ENCODE measurements at regions not wholly inside any gene's neighbourhood (a gene's known extent, or its start where the extent isn't known, plus 50 kb on each side); places are given as distances from the start of the nearest gene placed in this dataset.

DNA sequence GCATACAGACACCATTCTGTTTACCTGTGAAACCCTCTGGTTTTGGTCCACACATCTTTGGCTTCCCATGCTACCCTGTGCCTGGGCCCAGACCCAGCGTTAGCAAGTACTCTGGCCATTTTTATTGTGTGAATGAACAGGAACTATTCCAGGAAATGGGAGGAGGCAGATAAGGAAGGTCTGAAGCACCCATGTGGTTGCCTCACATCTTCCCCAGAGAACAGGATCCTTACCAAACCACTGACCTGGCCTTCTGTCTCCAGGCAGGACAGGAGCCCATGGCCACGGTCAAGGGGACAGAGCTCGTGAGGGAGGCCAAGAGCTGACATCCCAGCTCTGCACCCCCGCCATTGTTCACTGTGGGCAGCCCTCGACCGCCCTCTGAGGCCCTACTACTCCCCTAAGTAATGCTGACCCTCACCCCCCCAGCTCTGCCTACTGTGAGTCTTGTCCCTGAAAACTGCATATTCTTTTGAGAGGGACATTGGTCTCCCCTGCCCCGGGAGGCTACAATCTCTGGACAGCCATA, 97.7 kb upstream of the TP53I11 start:
- Mint-ChIP-seq H3K4me3 (no peak overlapping the region), H3K4me1 (no peaks in the 10 kb centered on the region)
- no peak for ATAC-seq (replicated peaks)

DNA sequence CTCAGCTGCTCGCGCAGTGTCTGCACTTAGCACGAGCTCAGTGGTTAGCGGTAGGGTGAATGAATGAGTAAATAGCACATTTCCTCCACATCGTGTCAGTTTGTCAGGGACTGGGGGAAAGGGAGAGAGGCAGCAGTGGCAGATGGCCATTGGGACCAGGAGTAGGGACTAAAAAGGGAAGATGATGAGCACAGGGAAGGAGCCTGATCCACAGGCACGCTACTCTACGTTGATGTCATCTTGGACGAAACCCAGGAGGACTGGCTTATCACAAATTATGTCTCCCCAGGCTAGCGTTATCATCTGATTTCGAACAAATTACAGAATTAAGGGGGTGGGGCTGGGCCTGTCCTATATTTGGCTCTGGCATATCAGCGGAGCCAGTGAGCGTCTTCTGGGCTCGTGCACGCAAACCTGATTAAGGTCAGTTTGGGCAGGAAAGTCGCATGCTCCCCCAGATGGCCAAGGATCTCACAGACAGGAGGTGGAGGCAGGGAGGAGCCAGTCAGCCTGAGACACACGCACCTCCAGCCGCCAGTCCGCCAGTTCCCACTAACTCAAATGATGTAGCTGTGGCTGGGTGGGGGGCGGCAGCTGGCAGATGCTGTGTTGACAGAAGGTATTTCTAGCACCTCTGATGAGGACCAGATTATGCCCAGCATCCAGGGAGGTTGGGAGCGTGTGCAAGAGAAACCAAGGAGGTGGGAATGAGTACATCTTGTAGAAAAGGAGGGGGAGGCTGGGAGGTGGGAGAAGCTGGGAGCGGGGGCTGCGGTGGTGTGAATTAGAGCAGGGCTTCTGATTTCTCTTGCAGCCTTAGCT, 97.4 kb upstream of the PRDM11 start:
- Mint-ChIP-seq H3K9me3 (no peaks in the 10 kb centered on the region), H3K4me1 (no peaks in the 10 kb centered on the region), H3K4me3 (no peak overlapping the region), H3K36me3 (ENCODE audit: low read depth) (no peaks in the 10 kb centered on the region), H3K27me3 (peaks cover 3% of the 10 kb centered on the region), H3K27ac (no peak overlapping the region)
- no peak for ATAC-seq (replicated peaks)

More for the DNA sequence above, 97.7 kb upstream of the TP53I11 start:
- H3K27me3 Mint-ChIP-seq, result no peaks in the 10 kb centered on the region
- H3K27ac Mint-ChIP-seq, result no peak overlapping the region
- H3K9me3 Mint-ChIP-seq, result no peaks in the 10 kb centered on the region
- no peaks in the 10 kb centered on the region for H3K36me3 Mint-ChIP-seq (ENCODE audit: low read depth)

DNA sequence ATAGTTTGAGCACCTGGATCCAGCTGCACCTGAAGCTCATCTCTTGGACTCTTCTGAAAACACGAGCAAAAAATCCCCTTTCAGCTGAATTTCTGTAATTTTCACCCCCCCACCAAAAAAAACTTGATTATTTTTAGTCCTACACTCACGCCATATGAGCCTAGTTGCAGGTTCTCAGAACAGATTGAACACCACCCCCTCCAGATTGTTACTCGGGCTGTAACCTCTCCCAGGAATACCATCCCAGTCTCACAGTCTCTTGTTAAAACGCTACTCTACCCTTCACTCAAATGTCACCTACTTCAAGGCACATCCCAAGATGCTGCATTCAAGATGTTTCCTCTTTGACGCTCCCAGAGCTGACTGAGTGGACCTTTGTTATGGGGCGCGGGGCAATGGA, 96.3 kb upstream of the PRDM11 start:
- H3K27ac Mint-ChIP-seq, result no peak overlapping the region
- no peak overlapping the region for H3K4me3 Mint-ChIP-seq
- H3K9me3 Mint-ChIP-seq, result no peaks in the 10 kb centered on the region
- no peaks in the 10 kb centered on the region for H3K4me1 Mint-ChIP-seq
- H3K36me3 Mint-ChIP-seq (ENCODE audit: low read depth), result no peaks in the 10 kb centered on the region
- H3K27me3 Mint-ChIP-seq, result peaks cover 7% of the 10 kb centered on the region
- no peak for ATAC-seq (replicated peaks)

DNA sequence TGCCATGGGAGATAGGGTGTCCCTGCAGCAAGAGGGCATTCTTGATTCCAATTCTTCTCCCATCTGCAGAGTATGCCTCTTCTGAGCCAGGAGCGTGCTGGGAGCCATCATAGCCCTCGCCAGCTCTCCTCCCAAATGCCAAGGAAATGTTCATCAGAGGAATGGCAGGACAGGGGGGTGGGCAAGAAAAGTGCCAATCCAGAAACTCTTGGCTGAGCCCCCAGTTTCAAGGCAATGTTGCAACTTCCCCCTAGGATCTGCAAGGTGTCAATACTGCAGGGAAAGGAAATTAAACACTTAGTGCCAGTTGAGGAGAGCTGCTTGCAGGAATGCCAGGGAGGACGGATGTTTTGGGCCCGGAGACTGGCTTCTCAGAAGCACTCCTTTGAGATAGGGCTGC, 94.8 kb upstream of the PRDM11 start:
- H3K4me3 Mint-ChIP-seq, result no peak overlapping the region
- no peak for ATAC-seq (replicated peaks)
- no peaks in the 10 kb centered on the region for H3K4me1 Mint-ChIP-seq
- no peaks in the 10 kb centered on the region for H3K9me3 Mint-ChIP-seq
- H3K36me3 Mint-ChIP-seq (ENCODE audit: low read depth), result no peaks in the 10 kb centered on the region
- no peak overlapping the region for H3K27ac Mint-ChIP-seq
- H3K27me3 Mint-ChIP-seq, result peaks cover 9% of the 10 kb centered on the region

DNA sequence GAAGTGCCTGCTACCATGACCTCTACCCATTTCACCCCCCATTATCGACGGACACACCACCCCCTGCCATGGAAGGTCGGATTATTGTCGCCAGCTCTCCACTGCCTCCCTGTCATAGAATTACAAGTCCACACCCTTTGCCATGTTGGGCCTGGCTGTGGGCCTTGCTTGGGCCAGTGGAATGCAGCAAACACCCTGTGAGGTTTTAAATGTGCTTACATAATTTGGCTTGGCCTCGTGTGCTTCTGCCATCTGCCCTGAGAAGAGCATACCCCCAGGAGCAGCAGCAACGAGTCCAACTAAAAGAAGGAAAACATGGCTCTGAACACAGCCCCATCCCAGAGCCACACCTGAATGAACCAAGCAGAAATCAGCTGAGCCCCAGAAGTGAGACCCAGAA, 94.1 kb upstream of the PRDM11 start:
- Mint-ChIP-seq H3K4me3 (no peak overlapping the region), H3K27ac (no peak overlapping the region), H3K27me3 (peaks cover 9% of the 10 kb centered on the region), H3K4me1 (no peaks in the 10 kb centered on the region), H3K36me3 (ENCODE audit: low read depth) (no peaks in the 10 kb centered on the region), H3K9me3 (no peaks in the 10 kb centered on the region)
- ATAC-seq (replicated peaks), result no peak

DNA sequence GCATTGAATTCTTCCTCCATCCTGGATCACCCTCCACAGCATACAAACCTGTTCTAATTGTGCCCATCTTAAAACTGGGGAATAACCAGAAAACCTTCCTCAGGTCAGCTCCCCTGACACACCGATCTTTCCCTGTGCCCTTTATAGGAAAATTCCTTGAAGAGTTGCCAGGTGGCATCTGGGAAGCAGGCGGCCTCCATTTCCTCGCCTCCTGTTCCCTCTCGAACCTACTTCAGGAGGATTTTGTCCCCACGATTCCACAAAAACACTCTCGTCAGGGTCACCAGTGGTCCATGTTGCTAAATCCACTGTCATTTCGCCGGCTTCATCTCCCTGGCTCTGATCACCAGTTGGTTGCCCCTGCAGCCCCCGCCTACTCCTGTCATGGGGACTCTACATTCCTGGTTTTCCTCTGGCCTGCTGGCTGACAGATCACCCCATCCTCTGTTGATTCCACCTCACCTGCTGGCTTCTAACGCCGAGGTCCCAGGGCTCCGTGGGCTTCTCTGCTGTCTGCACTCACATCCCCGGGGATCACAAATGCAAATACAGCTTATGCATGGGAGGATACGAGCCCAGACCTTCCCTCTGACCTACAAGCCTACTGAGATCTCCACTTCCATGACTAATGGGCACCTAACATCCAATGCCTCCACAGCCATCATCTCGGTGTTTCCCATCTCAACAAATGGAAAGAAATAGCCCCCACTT, 92.5 kb upstream of the PRDM11 start:
- Mint-ChIP-seq H3K27me3 (peaks cover 9% of the 10 kb centered on the region), H3K36me3 (ENCODE audit: low read depth) (no peaks in the 10 kb centered on the region), H3K4me1 (no peaks in the 10 kb centered on the region), H3K4me3 (no peak overlapping the region), H3K27ac (no peak overlapping the region), H3K9me3 (no peaks in the 10 kb centered on the region)
- no peak for ATAC-seq (replicated peaks)

DNA sequence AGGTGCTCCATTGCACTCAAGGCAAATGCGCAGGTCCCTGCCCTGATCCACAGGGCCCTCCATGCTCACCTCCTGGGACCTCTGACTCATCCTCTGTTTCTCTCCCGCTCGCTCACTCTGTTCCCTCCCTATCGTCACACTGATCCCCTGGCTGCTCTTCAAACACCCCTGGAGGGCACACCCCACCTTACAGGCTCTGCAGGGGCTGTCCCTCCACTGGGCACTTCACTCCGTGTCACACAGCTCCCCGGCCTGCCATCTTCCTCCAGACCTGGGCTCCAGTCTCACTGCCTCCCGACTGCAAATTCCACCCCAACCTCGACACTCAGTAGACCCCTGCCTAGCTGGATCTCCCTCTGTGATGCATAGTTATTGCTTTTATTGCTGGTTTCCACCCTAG, 91.5 kb upstream of the PRDM11 start:
- Mint-ChIP-seq H3K27ac (no peak overlapping the region), H3K9me3 (no peaks in the 10 kb centered on the region), H3K4me3 (no peak overlapping the region), H3K4me1 (no peaks in the 10 kb centered on the region), H3K27me3 (peaks cover 9% of the 10 kb centered on the region), H3K36me3 (ENCODE audit: low read depth) (no peaks in the 10 kb centered on the region)
- no peak for ATAC-seq (replicated peaks)

DNA sequence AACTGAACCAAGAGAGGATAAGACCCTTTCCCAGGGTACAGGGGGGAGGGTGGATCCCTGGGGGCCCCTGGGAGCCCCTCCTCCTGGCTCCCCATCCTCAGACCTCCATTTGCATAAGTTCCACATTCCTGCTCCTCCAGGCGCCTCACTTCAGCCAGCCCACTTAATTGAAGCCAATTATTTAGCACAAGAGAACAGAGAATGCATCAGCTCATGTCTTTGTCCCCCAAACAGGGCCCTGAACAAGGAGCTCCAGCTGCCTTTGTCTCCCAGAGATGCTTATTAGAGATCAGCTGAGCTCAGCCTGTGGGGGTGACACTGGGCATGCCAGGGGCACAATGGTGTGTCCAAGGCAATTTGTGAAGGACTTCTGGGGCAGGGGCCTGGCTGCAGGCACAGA, 89.9 kb upstream of the PRDM11 start:
- no peak for ATAC-seq (replicated peaks)
- Mint-ChIP-seq H3K4me3 (no peak overlapping the region), H3K9me3 (no peaks in the 10 kb centered on the region), H3K4me1 (no peaks in the 10 kb centered on the region), H3K36me3 (ENCODE audit: low read depth) (no peaks in the 10 kb centered on the region), H3K27ac (no peak overlapping the region), H3K27me3 (peaks cover 9% of the 10 kb centered on the region)

DNA sequence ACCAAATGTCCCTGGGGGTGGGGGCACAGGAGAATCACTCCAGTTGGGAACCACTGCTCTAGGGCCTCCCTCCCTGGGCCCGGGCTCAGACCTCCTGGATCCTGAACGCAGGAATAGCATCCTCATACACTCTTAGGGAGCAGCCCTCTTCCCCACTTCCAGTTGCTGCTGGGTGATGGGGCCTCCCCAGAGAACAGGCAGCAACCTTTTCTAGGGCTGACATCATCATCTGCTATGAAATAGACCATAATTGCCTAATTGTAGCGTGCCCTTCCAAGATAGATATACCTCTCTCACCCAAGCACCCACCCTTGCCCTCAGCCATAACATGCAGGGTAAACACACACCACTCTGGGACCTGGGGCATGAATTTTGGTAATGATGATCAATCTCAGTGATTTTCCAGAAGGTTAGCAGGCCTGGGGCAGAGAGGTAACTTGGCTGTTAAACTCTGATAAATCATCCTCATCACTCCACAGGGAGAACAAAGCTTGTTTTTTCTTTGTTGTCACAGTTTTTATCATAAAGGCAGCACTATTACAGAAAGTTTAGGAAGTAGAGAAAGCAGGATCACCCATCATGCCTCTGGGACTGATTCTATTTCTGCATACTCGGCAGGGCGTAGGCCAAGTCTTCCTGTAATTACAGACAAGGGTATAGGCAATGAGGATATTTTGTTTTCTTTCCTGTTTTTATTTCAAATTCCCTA, 88.3 kb upstream of the PRDM11 start:
- H3K4me1 Mint-ChIP-seq, result no peaks in the 10 kb centered on the region
- no peaks in the 10 kb centered on the region for H3K9me3 Mint-ChIP-seq
- H3K36me3 Mint-ChIP-seq (ENCODE audit: low read depth), result no peaks in the 10 kb centered on the region
- ATAC-seq (replicated peaks), result no peak
- H3K27me3 Mint-ChIP-seq, result peaks cover 9% of the 10 kb centered on the region
- no peak overlapping the region for H3K27ac Mint-ChIP-seq
- H3K4me3 Mint-ChIP-seq, result no peak overlapping the region

DNA sequence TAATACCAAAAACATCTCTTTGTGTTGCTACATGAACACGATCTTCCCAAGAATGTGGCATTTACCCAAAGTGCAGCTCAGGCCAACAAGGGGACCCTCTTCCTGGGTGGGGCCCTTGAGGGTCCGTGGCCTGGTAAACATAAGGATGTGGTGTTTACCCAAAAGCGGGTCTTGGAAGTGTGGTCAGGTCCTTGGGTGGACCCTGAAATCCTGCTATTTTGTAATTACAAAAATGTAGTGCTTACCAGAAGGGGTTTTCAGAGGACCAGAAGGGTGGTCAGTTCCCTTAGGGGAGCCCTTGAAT, 87.8 kb upstream of the PRDM11 start:
- no peaks in the 10 kb centered on the region for H3K4me1 Mint-ChIP-seq
- H3K9me3 Mint-ChIP-seq, result no peaks in the 10 kb centered on the region
- no peak overlapping the region for H3K27ac Mint-ChIP-seq
- peaks cover 8% of the 10 kb centered on the region for H3K27me3 Mint-ChIP-seq
- H3K36me3 Mint-ChIP-seq (ENCODE audit: low read depth), result no peaks in the 10 kb centered on the region
- ATAC-seq (replicated peaks), result no peak
- H3K4me3 Mint-ChIP-seq, result no peak overlapping the region

DNA sequence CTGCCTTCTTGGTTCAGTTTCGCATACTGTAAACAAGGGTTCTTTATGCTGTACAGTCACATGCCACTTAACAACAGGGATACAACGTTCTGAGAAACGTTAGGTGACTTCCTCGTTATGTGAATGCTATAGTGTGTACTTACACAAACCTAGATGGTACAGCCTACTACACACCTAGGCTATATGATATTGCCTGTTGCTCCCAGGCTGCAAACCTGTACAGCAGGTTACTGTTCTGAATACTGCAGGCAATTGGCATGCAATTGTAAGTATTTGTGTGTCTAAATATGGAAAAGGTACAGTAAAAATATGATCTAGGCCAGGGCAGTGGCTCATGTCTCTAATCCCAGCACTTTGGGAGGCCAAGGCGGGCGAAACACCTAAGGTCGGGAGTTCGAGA, 85.7 kb upstream of the PRDM11 start:
- Mint-ChIP-seq H3K27me3 (no peaks in the 10 kb centered on the region), H3K4me1 (no peaks in the 10 kb centered on the region), H3K9me3 (no peaks in the 10 kb centered on the region), H3K27ac (no peak overlapping the region), H3K4me3 (no peak overlapping the region), H3K36me3 (ENCODE audit: low read depth) (no peaks in the 10 kb centered on the region)
- ATAC-seq (replicated peaks), result no peak

DNA sequence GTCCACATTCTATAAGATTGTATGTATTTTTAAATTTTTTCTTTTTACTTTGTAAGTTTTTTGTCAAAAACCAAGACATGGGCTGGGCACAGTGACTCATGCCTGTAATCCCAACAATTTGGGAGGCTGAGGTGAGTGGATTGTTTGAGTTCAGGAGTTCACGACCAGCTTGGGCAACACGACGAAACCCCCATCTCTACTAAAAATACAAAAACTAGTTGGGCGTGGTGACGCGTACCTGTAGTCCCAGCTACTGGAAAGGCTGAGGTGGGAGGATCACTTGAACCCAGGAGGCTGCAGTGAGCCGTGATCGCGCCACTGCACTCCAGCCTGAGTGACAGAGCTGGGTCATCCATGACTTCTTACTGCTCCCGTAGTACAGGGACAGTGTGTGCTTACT, 84.8 kb upstream of the PRDM11 start:
- no peak for ATAC-seq (replicated peaks)
- Mint-ChIP-seq H3K4me1 (no peaks in the 10 kb centered on the region), H3K36me3 (ENCODE audit: low read depth) (no peaks in the 10 kb centered on the region), H3K9me3 (no peaks in the 10 kb centered on the region), H3K27me3 (no peaks in the 10 kb centered on the region), H3K27ac (no peak overlapping the region), H3K4me3 (no peak overlapping the region)

DNA sequence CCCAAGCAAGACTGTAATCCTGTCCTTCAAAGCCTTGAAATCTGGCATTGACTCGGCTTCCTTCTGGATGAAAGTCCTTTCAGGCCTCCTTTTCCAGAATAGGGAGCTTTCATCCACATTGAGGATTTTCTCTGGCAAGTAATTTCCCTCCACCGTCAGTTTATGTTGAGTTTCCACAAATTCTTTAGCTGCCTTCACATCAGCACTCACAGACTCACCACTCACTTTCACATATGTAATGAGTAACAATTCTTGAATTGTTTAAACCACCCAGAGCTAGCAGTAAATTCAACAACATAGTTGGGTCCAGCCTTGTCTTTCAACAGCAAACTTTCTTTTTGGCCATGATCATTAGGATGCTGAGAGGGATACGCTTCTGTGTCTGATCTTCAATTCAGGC, 84.3 kb upstream of the PRDM11 start:
- no peak overlapping the region for H3K27ac Mint-ChIP-seq
- no peak overlapping the region for H3K4me3 Mint-ChIP-seq
- no peaks in the 10 kb centered on the region for H3K27me3 Mint-ChIP-seq
- peaks cover 3% of the 10 kb centered on the region for H3K9me3 Mint-ChIP-seq
- H3K4me1 Mint-ChIP-seq, result no peaks in the 10 kb centered on the region
- no peaks in the 10 kb centered on the region for H3K36me3 Mint-ChIP-seq (ENCODE audit: low read depth)
- ATAC-seq (replicated peaks), result no peak

DNA sequence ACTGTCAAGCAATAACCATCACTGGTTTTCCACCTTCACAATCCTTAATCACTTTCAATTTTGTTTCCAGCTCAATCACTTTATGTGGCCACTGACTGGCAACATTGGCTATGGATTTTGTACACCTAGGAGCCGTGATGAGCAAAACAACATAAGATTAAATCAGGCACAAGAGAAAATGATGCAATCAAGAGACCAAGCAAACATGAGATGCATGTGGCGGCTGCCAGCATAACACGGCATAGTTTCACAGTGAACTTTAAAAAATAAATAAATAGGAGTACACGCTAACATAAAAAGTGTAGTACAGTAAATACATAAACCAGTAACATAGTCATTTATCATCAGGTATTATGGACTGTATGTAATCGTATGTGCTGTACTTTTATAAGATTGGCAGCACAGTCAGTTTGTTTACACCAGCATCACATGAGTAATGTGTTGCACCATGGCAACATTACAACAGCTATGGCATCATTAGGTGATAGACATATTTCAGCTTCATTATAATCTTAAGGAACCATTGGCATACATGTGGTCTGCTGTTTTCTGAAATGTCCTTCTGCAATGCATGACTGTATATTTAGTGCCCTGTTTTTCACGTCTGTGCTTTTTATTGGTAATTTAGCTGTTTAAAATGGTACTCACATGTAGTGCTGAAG, 83.3 kb upstream of the PRDM11 start:
- Mint-ChIP-seq H3K36me3 (ENCODE audit: low read depth) (no peaks in the 10 kb centered on the region), H3K4me3 (no peak overlapping the region), H3K27ac (no peak overlapping the region), H3K9me3 (peaks cover 3% of the 10 kb centered on the region), H3K27me3 (no peaks in the 10 kb centered on the region), H3K4me1 (no peaks in the 10 kb centered on the region)
- ATAC-seq (replicated peaks), result no peak

Measured in activated T-helper 17 cell treated with anti-CD3 and anti-CD28 coated beads, Interleukin-2, amount 50 U/mL, for 72 hours (primary cell).